GM18502 (cell line): ENCODE measurements at regions not wholly inside any gene's neighbourhood (a gene's known extent, or its start where the extent isn't known, plus 50 kb on each side); places are given as distances from the start of the nearest gene placed in this dataset.
"Not testable (repeated sequence)": the region's sequence is repeated elsewhere in the genome, so short reads cannot be mapped to it uniquely, and the experiment has no call there.

Experiments used
- ATAC-seq: cut with Tn5 transposase; IDR thresholded peaks from one replicate; pipeline ENCODE4 v1.9.1; 2021; ENCODE audit warnings: mild to moderate bottlenecking; ENCODE audit not compliant: unreplicated experiment, poor library complexity

- no peak for ATAC-seq
These were observed 95.8 kb upstream of the TBCA start for GRCh38 chr5:77871946-77872345.

GRCh38 chr5:77871016-77871415 is 94.9 kb upstream of the TBCA start:
- no peak for ATAC-seq

- ATAC-seq, result no peak
These were observed 93.1 kb upstream of the TBCA start for GRCh38 chr5:77869116-77869798.

GRCh38 chr5:77867914-77868313 is 91.8 kb upstream of the TBCA start:
- no peak for ATAC-seq

GRCh38 chr5:77867194-77867691 is 91.1 kb upstream of the TBCA start:
- ATAC-seq, result no peak

- no peak for ATAC-seq
These were observed 90.1 kb upstream of the TBCA start for GRCh38 chr5:77866198-77866597.

- ATAC-seq, result no peak
These were observed 88.9 kb upstream of the TBCA start for GRCh38 chr5:77864997-77865396.

- ATAC-seq, result no peak
These were observed 87.0 kb upstream of the TBCA start for GRCh38 chr5:77863181-77863580.

GRCh38 chr5:77861576-77861975 is 85.4 kb upstream of the TBCA start:
- ATAC-seq, result no peak

GRCh38 chr5:77859306-77859705 is 83.2 kb upstream of the TBCA start:
- ATAC-seq, result no peak

GRCh38 chr5:77858678-77859077 is 82.5 kb upstream of the TBCA start:
- ATAC-seq, result not testable (repeated sequence)

GRCh38 chr5:77855369-77855768 is 79.2 kb upstream of the TBCA start:
- ATAC-seq, result no peak

- ATAC-seq, result no peak
These were observed 77.3 kb upstream of the TBCA start for GRCh38 chr5:77853353-77853907.

- ATAC-seq, result peak; percentile 68
These were observed 76.6 kb upstream of the TBCA start for GRCh38 chr5:77852514-77853352.

- no peak for ATAC-seq
These were observed 76.0 kb upstream of the TBCA start for GRCh38 chr5:77852068-77852513.

- no peak for ATAC-seq
These were observed 75.3 kb upstream of the TBCA start for GRCh38 chr5:77851176-77852067.

- ATAC-seq, result no peak
These were observed 74.5 kb upstream of the TBCA start for GRCh38 chr5:77850536-77851175.

GRCh38 chr5:77849308-77849900 is 73.3 kb upstream of the TBCA start:
- ATAC-seq, result no peak

- no peak for ATAC-seq
These were observed 71.7 kb upstream of the TBCA start for GRCh38 chr5:77847814-77848290.
